ENCODE measurements at regions not wholly inside any gene's neighbourhood (a gene's known extent, or its start where the extent isn't known, plus 50 kb on each side); places are given as distances from the start of the nearest gene placed in this dataset.

GRCh38 chrX:95101851-95102390, 1427.9 kb downstream of the FAM133A start (continued):
- TF ChIP-seq AFF4 (CRISPR knock-in tag; IDR thresholded peaks at IDR 0.05; ENCODE audit: borderline replicate concordance) (no peak), NR3C1 (CRISPR knock-in tag; conservative IDR thresholded peaks at IDR 0.05; ENCODE audit: low read depth) (no peak)

GRCh38 chrX:95117556-95117955, 1443.5 kb downstream of the FAM133A start:
- no peak for TF ChIP-seq KAT7 (CRISPR knock-in tag; IDR thresholded peaks at IDR 0.05; ENCODE audit: borderline replicate concordance)
- no peak for TF ChIP-seq MYBL2 (CRISPR knock-in tag; IDR thresholded peaks at IDR 0.05)
- TF ChIP-seq MXD4 (CRISPR knock-in tag; IDR thresholded peaks at IDR 0.05; ENCODE audit: borderline replicate concordance): no peak
- no peak for TF ChIP-seq ZNF423 (CRISPR knock-in tag; IDR thresholded peaks at IDR 0.05)
- no peak for TF ChIP-seq OVOL2 (CRISPR knock-in tag; IDR thresholded peaks at IDR 0.05; ENCODE audit: borderline replicate concordance)
- TF ChIP-seq ZNF416 (CRISPR knock-in tag; IDR thresholded peaks at IDR 0.05): no peak
- no peak for TF ChIP-seq AR (CRISPR knock-in tag; IDR thresholded peaks at IDR 0.05)
- no peak for TF ChIP-seq SMAD3 (CRISPR knock-in tag; IDR thresholded peaks at IDR 0.05; ENCODE audit: borderline replicate concordance)
- no peak for TF ChIP-seq CTCF (IDR thresholded peaks at IDR 0.05)
- TF ChIP-seq ZBTB21 (CRISPR knock-in tag; IDR thresholded peaks at IDR 0.05; ENCODE audit: borderline replicate concordance): no peak
- no peak for TF ChIP-seq IRF2 (CRISPR knock-in tag; IDR thresholded peaks at IDR 0.05; ENCODE audit: borderline replicate concordance, low read depth)
- no peak overlapping the region for H3K4me3 Mint-ChIP-seq
- ChIA-PET CTCF (no interaction called here), POLR2A (no interaction called here)
- peaks cover 4% of the 10 kb centered on the region; the same call in 1 of the 2 replicates for H3K36me3 Mint-ChIP-seq
- H3K27ac Mint-ChIP-seq: no peak overlapping the region
- no peaks in the 10 kb centered on the region; the same call in 1 of the 2 replicates for H3K27me3 Mint-ChIP-seq (ENCODE audit: low read depth)
- H3K4me1 Mint-ChIP-seq: no peaks in the 10 kb centered on the region
- DNase-seq (ENCODE audit: low spot score) (no peak), ATAC-seq (no peak)
- peaks cover 28% of the 10 kb centered on the region for H3K9me3 Mint-ChIP-seq

- peak overlapping the region; percentile 18; the same call in 1 of the 2 replicates for H3K27ac Mint-ChIP-seq
- DNase-seq (ENCODE audit: low spot score): no peak
- H3K36me3 Mint-ChIP-seq: peaks cover 4% of the 10 kb centered on the region; the same call in 1 of the 2 replicates
- ATAC-seq: peak; percentile 58
- no peak overlapping the region for H3K4me3 Mint-ChIP-seq
- peaks cover 11% of the 10 kb centered on the region; the same call in 1 of the 2 replicates for H3K9me3 Mint-ChIP-seq
- ChIA-PET CTCF (no interaction called here), POLR2A (no interaction called here)
- peaks cover 14% of the 10 kb centered on the region for H3K4me1 Mint-ChIP-seq
- no peaks in the 10 kb centered on the region for H3K27me3 Mint-ChIP-seq (ENCODE audit: low read depth)
- TF ChIP-seq CTCF (IDR thresholded peaks at IDR 0.05) (no peak), ELF4 (CRISPR knock-in tag; IDR thresholded peaks at IDR 0.05; ENCODE audit: low read depth) (no peak), TEAD1 (CRISPR knock-in tag; IDR thresholded peaks at IDR 0.05) (no peak), GABPB1 (CRISPR knock-in tag; IDR thresholded peaks at IDR 0.05) (no peak), OVOL2 (CRISPR knock-in tag; IDR thresholded peaks at IDR 0.05; ENCODE audit: borderline replicate concordance) (no peak), NFATC4 (CRISPR knock-in tag; IDR thresholded peaks at IDR 0.05) (no peak), GTF2I (CRISPR knock-in tag; conservative IDR thresholded peaks at IDR 0.05) (no peak), TCF7 (CRISPR knock-in tag; IDR thresholded peaks at IDR 0.05; ENCODE audit: low read depth) (no peak), E2F1 (CRISPR knock-in tag; IDR thresholded peaks at IDR 0.05) (no peak), ZNF232 (CRISPR knock-in tag; IDR thresholded peaks at IDR 0.05) (no peak), NR2C2 (CRISPR knock-in tag; IDR thresholded peaks at IDR 0.05) (no peak)
Observed at GRCh38 chrX:95145848-95146490, 1472.0 kb downstream of the FAM133A start.
